ENCODE measurements at regions not wholly inside any gene's neighbourhood (a gene's known extent, or its start where the extent isn't known, plus 50 kb on each side); places are given as distances from the start of the nearest gene placed in this dataset.
A peak's percentile ranks its signal among the peaks of the same experiment; 100 is the strongest.
"Not testable (repeated sequence)": the region's sequence is repeated elsewhere in the genome, so short reads cannot be mapped to it uniquely, and the experiment has no call there.

DNA sequence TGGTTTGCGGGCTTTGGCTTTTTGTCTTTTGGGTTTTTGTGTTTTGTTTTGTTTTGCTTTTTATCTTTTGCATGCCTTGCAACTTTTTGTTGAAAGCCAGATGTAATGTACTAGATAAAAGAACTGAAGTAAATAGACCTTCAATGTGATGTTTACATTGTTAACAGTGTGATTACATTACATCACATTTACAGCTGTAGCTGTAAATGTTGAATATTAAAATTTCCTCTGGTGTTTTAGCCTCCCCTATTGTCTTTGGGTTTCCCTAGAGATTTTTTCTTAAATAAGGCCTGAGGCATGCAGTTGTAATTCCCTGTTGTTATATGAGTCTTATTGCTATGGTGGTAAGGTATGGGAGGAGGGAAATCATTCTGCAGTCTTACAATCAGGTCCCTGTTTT, 275.0 kb downstream of the PARM1 start:
- TF ChIP-seq CTCF (IDR thresholded peaks at IDR 0.05) (no peak), POLR2A (IDR thresholded peaks at IDR 0.05) (no peak)

DNA sequence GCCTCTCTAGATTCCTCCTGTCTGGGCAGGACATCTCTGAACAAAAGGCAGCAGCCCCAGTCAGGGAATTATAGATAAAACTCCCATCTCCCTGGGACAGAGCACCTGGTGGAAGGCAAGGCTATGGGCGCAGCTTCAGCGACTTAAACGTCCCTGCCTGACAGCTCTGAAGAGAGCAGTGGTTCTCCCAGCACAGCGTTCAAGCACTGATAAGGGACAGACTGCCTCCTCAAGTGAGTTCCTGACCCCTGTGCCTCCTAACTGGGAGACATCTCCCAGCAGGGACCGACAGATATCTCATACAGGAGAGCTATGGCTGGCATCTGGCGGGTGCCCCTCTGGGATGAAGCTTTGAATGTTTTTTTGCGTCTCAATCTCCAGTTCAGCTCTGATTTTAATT, 262.2 kb downstream of the PARM1 start:
- intact Hi-C loops (cut with DNase I): no loop called here
- 44 to 67% (median 47%) methylated on average over 3 to 7 of the region's 7 CpGs for WGBS, 4 donors

More for the DNA sequence above, 275.0 kb downstream of the PARM1 start:
- Histone ChIP-seq H3K36me3 (replicated peaks in 1 of 2) (no peaks in the 10 kb centered on the region), H3K27ac (no peak overlapping the region), H3K27me3 (no peaks in the 10 kb centered on the region), H3K4me3 (no peak overlapping the region), H3K9me3 (replicated peaks in 1 of 3) (no peaks in the 10 kb centered on the region), H3K4me1 (replicated peaks in 1 of 2) (no peaks in the 10 kb centered on the region)
- WGBS, 4 donors: 87 to 97% (median 96%) methylated on average over 1 of the region's 1 CpG
- no peak for DNase-seq
- intact Hi-C loops (cut with DNase I): no loop called here

GRCh38 chr4:75194180-75194579, 261.3 kb downstream of the PARM1 start:
- no peaks in the 10 kb centered on the region for H3K9me3 ChIP-seq (replicated peaks in 1 of 3)
- intact Hi-C loops (cut with DNase I): no loop called here
- H3K4me1 ChIP-seq (replicated peaks in 1 of 2): no peaks in the 10 kb centered on the region
- no peak for TF ChIP-seq POLR2A (IDR thresholded peaks at IDR 0.05)
- no peak for TF ChIP-seq CTCF (IDR thresholded peaks at IDR 0.05)
- no peaks in the 10 kb centered on the region for H3K27me3 ChIP-seq
- no peak overlapping the region for H3K27ac ChIP-seq
- 86 to 91% (median 90%) methylated on average over 6 to 8 of the region's 8 CpGs for WGBS, 4 donors
- DNase-seq: no peak
- no peaks in the 10 kb centered on the region for H3K36me3 ChIP-seq (replicated peaks in 1 of 2)
- no peak overlapping the region for H3K4me3 ChIP-seq

More for the DNA sequence above, 262.2 kb downstream of the PARM1 start:
- Histone ChIP-seq H3K36me3 (replicated peaks in 1 of 2) (no peaks in the 10 kb centered on the region), H3K27ac (no peak overlapping the region), H3K4me1 (replicated peaks in 1 of 2) (no peaks in the 10 kb centered on the region), H3K9me3 (replicated peaks in 1 of 3) (no peaks in the 10 kb centered on the region), H3K4me3 (no peak overlapping the region), H3K27me3 (no peaks in the 10 kb centered on the region)
- TF ChIP-seq POLR2A (IDR thresholded peaks at IDR 0.05) (no peak), CTCF (IDR thresholded peaks at IDR 0.05) (no peak)
- no peak for DNase-seq

GRCh38 chr4:75192182-75192581, 259.3 kb downstream of the PARM1 start:
- WGBS, 4 donors: 85 to 92% (median 87%) methylated on average over 2 of the region's 2 CpGs

DNA sequence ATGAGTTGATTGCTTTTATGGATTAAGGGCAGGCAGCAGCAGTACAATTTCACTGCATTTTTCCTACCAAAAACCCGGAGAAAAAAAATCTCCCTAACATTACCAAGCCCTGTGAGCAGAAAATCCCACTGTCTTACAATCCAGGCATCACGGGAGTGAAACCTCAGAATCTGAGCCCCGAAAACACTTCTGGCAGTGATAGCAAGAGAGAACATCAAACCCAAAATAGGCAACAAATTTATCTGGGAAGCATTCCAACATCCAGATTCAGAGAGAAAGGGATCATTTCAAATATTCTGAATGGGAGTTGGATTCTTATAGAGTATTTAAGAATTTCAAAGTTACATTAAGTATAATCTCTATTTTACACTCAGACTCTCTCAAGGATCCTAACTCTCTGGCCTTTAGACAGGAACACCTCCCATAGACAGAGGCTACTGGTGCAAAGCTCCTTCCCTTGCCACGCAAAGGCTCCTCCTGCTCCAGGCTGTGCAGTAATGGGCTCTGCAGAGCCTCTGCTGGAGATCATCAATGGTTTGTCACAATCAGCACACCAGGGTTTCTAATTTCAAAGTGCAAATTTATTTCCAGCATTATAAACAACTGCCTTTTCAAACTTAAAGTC, 256.9 kb downstream of the PARM1 start:
- 41 to 60% (median 53%) methylated on average over 4 of the region's 4 CpGs for WGBS, 4 donors
- Histone ChIP-seq H3K36me3 (replicated peaks in 1 of 2) (no peaks in the 10 kb centered on the region), H3K4me1 (replicated peaks in 1 of 2) (no peaks in the 10 kb centered on the region), H3K9me3 (replicated peaks in 1 of 3) (no peaks in the 10 kb centered on the region), H3K4me3 (no peak overlapping the region), H3K27me3 (no peaks in the 10 kb centered on the region), H3K27ac (peak overlapping the region in 1 of 5 donors; percentile 3)
- no peak for DNase-seq
- intact Hi-C loops (cut with DNase I): no loop called here
- no peak for TF ChIP-seq CTCF (IDR thresholded peaks at IDR 0.05)
- TF ChIP-seq POLR2A (IDR thresholded peaks at IDR 0.05): no peak

More at GRCh38 chr4:75192182-75192581, 259.3 kb downstream of the PARM1 start:
- H3K27ac ChIP-seq; H3K4me1 ChIP-seq (replicated peaks in 1 of 2); H3K27me3 ChIP-seq; H3K9me3 ChIP-seq (replicated peaks in 1 of 3); DNase-seq; H3K4me3 ChIP-seq; H3K36me3 ChIP-seq (replicated peaks in 1 of 2); intact Hi-C loops (cut with DNase I): not testable (repeated sequence)

Measured in adrenal gland (tissue), 9 donors.